Sigmoid colon (tissue), 6 donors: ENCODE measurements at regions not wholly inside any gene's neighbourhood (a gene's known extent, or its start where the extent isn't known, plus 50 kb on each side); places are given as distances from the start of the nearest gene placed in this dataset.
A peak's percentile ranks its signal among the peaks of the same experiment; 100 is the strongest.

Experiments used
- DNase-seq: peaks from one replicate; pipeline ENCODE4 v3.0.0-alpha.2; 2019
- H3K27ac ChIP-seq, 4 donors: fragments of 200-600 bp; sonication (generic); one replicate each; pipeline ENCODE4 v1.5.1; 2016 to 2019; ENCODE audit warnings: mild to moderate bottlenecking in 1 of 4
- H3K27me3 ChIP-seq, 3 donors: fragments of 200-600 bp; sonication (generic); one replicate each; pipeline ENCODE4 v1.5.1; 2019; ENCODE audit warnings: mild to moderate bottlenecking in 1 of 3
- H3K36me3 ChIP-seq, 4 donors: fragments of 200-600 bp; sonication (generic); one replicate each; pipeline ENCODE4 v1.5.1; 2016 to 2019
- H3K4me1 ChIP-seq, 4 donors: fragments of 200-600 bp; sonication (generic); one replicate each; pipeline ENCODE4 v1.5.1; 2017 to 2019
- H3K4me3 ChIP-seq, 4 donors: fragments of 200-600 bp; sonication (generic); one replicate each; pipeline ENCODE4 v1.5.1; 2017 to 2019; ENCODE audit warnings: mild to moderate bottlenecking in 2 of 4, moderate library complexity in 1 of 4
- H3K9me3 ChIP-seq, 4 donors: fragments of 200-600 bp in 3 of 4; sonication (generic) in 3 of 4; one replicate each; pipeline versions ENCODE4 v1.5.1 to v1.6.1; 2013 to 2019
- EP300 ChIP-seq, 4 donors: sonication (generic); formaldehyde crosslinking; IDR thresholded peaks; one replicate each; pipeline ENCODE4 v1.6.1; 2017; ENCODE audit warnings: antibody characterized with exemption in 4 of 4
- POLR2A ChIP-seq, 2 donors: fragments of 450-650 bp; IDR thresholded peaks; one replicate each; pipeline ENCODE4 v1.6.1; 2016; ENCODE audit warnings: antibody characterized with exemption in 2 of 2, mild to moderate bottlenecking in 2 of 2, moderate library complexity in 2 of 2
- POLR2AphosphoS5 ChIP-seq, 4 donors: sonication (generic); formaldehyde crosslinking; IDR thresholded peaks; one replicate each; pipeline ENCODE4 v1.6.1; 2017; ENCODE audit warnings: antibody characterized with exemption in 4 of 4
- WGBS, 2 donors: extraction: QIAGEN DNeasy Blood & Tissue Kit; methylation state at CpG; one replicate each; pipeline ENCODE4 v1.1.7; 2013; 5-methylcytosine and 5-hydroxymethylcytosine counted together
- intact Hi-C: fragments of 100-400 bp; cut with DNase I; formaldehyde crosslinking; loops from one replicate; pipeline ENCODE4 v1.15.1; 2023
- TF ChIP-seq, protein P1 (sequence below), 4 experiments: fragments of 450-650 bp in 3 of 4; fragments of 200-600 bp in 1 of 4; IDR thresholded peaks; one replicate each; pipeline ENCODE4 v1.5.1; 2016 to 2019; ENCODE audit warnings: antibody characterized with exemption in 4 of 4, mild to moderate bottlenecking in 3 of 4, moderate library complexity in 2 of 4
- donor health status: healthy with polysubstance abuse.
- donor health status: healthy.

GRCh38 chr11:87879118-87879517 is 296.1 kb downstream of the RAB38 start:
- Histone ChIP-seq H3K27me3 (no peaks in the 10 kb centered on the region), H3K27ac (no peak overlapping the region), H3K4me1 (no peaks in the 10 kb centered on the region), H3K36me3 (no peaks in the 10 kb centered on the region), H3K9me3 (no peaks in the 10 kb centered on the region), H3K4me3 (no peak overlapping the region)
- DNase-seq = no peak
- 72 to 80% methylated on average over 4 of the region's 4 CpGs for WGBS, 2 donors
- TF ChIP-seq EP300 (IDR thresholded peaks at IDR 0.05) (no peak), POLR2A (IDR thresholded peaks at IDR 0.05) (no peak), POLR2AphosphoS5 (IDR thresholded peaks at IDR 0.05) (no peak)
- TF ChIP-seq, protein P1, sequence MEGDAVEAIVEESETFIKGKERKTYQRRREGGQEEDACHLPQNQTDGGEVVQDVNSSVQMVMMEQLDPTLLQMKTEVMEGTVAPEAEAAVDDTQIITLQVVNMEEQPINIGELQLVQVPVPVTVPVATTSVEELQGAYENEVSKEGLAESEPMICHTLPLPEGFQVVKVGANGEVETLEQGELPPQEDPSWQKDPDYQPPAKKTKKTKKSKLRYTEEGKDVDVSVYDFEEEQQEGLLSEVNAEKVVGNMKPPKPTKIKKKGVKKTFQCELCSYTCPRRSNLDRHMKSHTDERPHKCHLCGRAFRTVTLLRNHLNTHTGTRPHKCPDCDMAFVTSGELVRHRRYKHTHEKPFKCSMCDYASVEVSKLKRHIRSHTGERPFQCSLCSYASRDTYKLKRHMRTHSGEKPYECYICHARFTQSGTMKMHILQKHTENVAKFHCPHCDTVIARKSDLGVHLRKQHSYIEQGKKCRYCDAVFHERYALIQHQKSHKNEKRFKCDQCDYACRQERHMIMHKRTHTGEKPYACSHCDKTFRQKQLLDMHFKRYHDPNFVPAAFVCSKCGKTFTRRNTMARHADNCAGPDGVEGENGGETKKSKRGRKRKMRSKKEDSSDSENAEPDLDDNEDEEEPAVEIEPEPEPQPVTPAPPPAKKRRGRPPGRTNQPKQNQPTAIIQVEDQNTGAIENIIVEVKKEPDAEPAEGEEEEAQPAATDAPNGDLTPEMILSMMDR (IDR thresholded peaks at IDR 0.05) = no peak
- intact Hi-C loops = no loop called here

GRCh38 chr11:87878373-87878825 is 296.8 kb downstream of the RAB38 start:
- H3K4me1 ChIP-seq = no peaks in the 10 kb centered on the region
- H3K36me3 ChIP-seq = no peaks in the 10 kb centered on the region
- no peak for TF ChIP-seq POLR2A (IDR thresholded peaks at IDR 0.05)
- no peak for TF ChIP-seq POLR2AphosphoS5 (IDR thresholded peaks at IDR 0.05)
- TF ChIP-seq, protein P1 (IDR thresholded peaks at IDR 0.05) = peak in 1 of 4 experiments; percentile 17
- intact Hi-C loops = no loop called here
- H3K4me3 ChIP-seq = no peak overlapping the region
- H3K27me3 ChIP-seq = no peaks in the 10 kb centered on the region
- H3K9me3 ChIP-seq = no peaks in the 10 kb centered on the region
- DNase-seq = no peak
- 8 to 56% methylated on average over 2 of the region's 2 CpGs for WGBS, 2 donors
- no peak overlapping the region for H3K27ac ChIP-seq

GRCh38 chr11:87871056-87871455 is 304.2 kb downstream of the RAB38 start:
- Histone ChIP-seq H3K4me1 (no peaks in the 10 kb centered on the region), H3K36me3 (no peaks in the 10 kb centered on the region), H3K4me3 (no peak overlapping the region), H3K27ac (no peak overlapping the region), H3K27me3 (no peaks in the 10 kb centered on the region), H3K9me3 (no peaks in the 10 kb centered on the region)
- no peak for TF ChIP-seq EP300 (IDR thresholded peaks at IDR 0.05)
- TF ChIP-seq POLR2A (IDR thresholded peaks at IDR 0.05) = no peak
- no peak for TF ChIP-seq POLR2AphosphoS5 (IDR thresholded peaks at IDR 0.05)
- TF ChIP-seq, protein P1 (IDR thresholded peaks at IDR 0.05) = no peak
- DNase-seq = no peak
- WGBS, 2 donors = 75 to 76% methylated on average over 2 of the region's 2 CpGs
- intact Hi-C loops = no loop called here

DNA sequence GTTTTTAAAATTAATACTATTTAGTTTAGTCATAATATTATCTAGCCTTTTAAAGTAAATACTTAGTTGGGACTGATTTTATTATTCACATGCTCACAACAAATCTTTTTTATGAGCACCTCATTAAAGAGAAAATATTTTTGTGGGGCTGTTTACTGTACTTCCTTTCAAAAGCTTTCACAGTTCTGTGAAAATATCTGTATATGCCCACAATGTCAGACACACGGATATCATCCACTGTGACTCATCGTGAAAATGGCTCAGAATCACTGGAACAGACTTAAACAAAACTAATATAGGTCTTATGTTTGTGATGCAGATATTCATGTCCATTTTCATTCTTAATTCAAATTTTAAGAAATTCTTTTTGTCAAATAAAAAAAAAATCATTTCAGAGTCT is 305.2 kb downstream of the RAB38 start:
- H3K36me3 ChIP-seq = no peaks in the 10 kb centered on the region

DNA sequence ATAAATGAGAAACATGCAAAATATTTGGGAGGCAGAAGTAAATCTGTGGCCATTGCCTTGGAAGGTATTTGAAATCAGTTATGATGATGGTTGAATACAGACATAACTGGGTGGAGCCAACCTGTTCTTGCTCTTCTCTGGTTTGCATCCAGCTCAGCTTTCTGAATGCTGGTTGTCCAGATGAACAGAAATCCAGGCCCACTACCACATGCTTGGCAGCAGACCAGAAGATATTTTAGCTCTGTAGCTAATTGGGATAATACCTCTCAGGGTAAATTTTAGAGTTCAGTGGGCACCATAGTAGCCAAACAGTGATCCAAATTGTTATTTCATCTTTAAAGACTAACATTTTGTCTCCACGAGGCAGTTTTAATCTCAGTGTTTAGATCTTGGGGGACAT is 308.3 kb downstream of the RAB38 start:
- no peaks in the 10 kb centered on the region for H3K9me3 ChIP-seq
- no peaks in the 10 kb centered on the region for H3K36me3 ChIP-seq
- 65 to 78% methylated on average over 1 of the region's 1 CpG for WGBS, 2 donors
- H3K27me3 ChIP-seq = no peaks in the 10 kb centered on the region
- TF ChIP-seq POLR2A (IDR thresholded peaks at IDR 0.05) = no peak
- no peak for TF ChIP-seq POLR2AphosphoS5 (IDR thresholded peaks at IDR 0.05)
- no peak for TF ChIP-seq EP300 (IDR thresholded peaks at IDR 0.05)
- TF ChIP-seq, protein P1 (IDR thresholded peaks at IDR 0.05) = no peak
- no peaks in the 10 kb centered on the region for H3K4me1 ChIP-seq
- intact Hi-C loops = no loop called here
- no peak overlapping the region for H3K4me3 ChIP-seq
- no peak overlapping the region for H3K27ac ChIP-seq
- DNase-seq = no peak

More for the DNA sequence above, 305.2 kb downstream of the RAB38 start:
- intact Hi-C loops = no loop called here
- WGBS, 2 donors = 67 to 72% methylated on average over 2 of the region's 2 CpGs
- Histone ChIP-seq H3K4me1 (no peaks in the 10 kb centered on the region), H3K27me3 (no peaks in the 10 kb centered on the region), H3K9me3 (no peaks in the 10 kb centered on the region), H3K4me3 (no peak overlapping the region), H3K27ac (no peak overlapping the region)
- no peak for TF ChIP-seq POLR2AphosphoS5 (IDR thresholded peaks at IDR 0.05)
- TF ChIP-seq, protein P1 (IDR thresholded peaks at IDR 0.05) = no peak
- no peak for DNase-seq
